ENCODE measurements at regions not wholly inside any gene's neighbourhood (a gene's known extent, or its start where the extent isn't known, plus 50 kb on each side); places are given as distances from the start of the nearest gene placed in this dataset.

DNA sequence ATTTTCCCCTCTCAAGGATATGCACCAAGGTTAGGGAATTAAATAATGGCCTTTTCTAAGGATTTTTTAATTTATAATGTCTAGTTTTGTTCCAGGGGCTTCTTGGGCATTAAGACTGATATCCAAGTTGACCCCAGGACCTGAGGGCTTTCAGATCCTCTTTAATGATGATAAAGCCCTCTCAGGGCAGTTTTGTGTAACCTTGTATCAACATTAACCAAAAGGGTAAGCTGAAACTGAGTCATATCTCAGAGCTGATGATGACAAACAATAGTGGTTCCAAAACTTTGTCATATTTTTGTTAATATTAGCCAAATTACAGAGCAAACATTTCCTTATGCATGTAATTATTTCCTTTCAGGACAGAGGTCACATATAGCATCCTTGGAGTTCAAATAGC lies 309.4 kb upstream of the MAN1A1 start:
- TF ChIP-seq, protein P1, sequence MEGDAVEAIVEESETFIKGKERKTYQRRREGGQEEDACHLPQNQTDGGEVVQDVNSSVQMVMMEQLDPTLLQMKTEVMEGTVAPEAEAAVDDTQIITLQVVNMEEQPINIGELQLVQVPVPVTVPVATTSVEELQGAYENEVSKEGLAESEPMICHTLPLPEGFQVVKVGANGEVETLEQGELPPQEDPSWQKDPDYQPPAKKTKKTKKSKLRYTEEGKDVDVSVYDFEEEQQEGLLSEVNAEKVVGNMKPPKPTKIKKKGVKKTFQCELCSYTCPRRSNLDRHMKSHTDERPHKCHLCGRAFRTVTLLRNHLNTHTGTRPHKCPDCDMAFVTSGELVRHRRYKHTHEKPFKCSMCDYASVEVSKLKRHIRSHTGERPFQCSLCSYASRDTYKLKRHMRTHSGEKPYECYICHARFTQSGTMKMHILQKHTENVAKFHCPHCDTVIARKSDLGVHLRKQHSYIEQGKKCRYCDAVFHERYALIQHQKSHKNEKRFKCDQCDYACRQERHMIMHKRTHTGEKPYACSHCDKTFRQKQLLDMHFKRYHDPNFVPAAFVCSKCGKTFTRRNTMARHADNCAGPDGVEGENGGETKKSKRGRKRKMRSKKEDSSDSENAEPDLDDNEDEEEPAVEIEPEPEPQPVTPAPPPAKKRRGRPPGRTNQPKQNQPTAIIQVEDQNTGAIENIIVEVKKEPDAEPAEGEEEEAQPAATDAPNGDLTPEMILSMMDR (IDR thresholded peaks at IDR 0.05), result no peak
- no peak for TF ChIP-seq POLR2A (IDR thresholded peaks at IDR 0.05)
